ENCODE measurements at regions not wholly inside any gene's neighbourhood (a gene's known extent, or its start where the extent isn't known, plus 50 kb on each side); places are given as distances from the start of the nearest gene placed in this dataset.
"Not testable (repeated sequence)": the region's sequence is repeated elsewhere in the genome, so short reads cannot be mapped to it uniquely, and the experiment has no call there.

DNA sequence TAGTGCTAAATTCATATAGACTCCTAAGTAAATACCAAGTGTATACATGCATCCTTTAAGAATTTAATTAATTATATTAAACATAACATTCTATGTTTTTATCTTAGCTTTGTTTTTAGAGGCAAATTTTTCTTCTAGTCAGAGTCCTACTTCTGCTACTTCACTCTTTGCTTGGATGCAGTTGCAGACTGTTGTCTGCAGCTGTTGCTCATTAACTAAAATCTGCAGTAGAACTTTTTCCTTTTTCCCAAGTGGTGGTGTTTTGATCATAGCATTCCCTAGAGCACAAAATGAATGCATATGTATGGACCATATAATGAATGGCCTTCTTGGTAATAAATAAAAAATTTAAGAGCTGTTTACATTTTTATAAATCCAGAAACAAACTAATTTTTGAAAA, 198.3 kb downstream of the CASP12 start:
- no peak for DNase-seq

DNA sequence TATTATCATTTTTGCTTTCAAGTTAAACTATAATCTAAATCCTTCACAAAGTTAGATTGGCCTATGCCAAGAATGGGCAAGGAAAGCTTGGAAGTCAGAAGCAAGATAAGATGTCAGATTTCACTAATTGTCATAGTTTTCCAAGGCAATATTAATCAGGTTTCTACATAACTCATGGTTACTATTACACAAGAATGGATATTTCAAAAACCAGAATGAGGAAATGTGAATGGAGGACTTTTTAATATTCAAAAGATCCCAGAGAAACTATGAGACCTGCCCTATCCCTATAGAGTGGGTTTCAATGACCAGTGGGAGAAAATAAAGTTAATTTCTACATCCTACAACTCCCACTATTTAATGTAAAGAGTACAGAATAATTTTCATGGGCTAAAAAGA, 203.2 kb downstream of the CASP12 start:
- DNase-seq = peak; percentile 38 to 78

DNA sequence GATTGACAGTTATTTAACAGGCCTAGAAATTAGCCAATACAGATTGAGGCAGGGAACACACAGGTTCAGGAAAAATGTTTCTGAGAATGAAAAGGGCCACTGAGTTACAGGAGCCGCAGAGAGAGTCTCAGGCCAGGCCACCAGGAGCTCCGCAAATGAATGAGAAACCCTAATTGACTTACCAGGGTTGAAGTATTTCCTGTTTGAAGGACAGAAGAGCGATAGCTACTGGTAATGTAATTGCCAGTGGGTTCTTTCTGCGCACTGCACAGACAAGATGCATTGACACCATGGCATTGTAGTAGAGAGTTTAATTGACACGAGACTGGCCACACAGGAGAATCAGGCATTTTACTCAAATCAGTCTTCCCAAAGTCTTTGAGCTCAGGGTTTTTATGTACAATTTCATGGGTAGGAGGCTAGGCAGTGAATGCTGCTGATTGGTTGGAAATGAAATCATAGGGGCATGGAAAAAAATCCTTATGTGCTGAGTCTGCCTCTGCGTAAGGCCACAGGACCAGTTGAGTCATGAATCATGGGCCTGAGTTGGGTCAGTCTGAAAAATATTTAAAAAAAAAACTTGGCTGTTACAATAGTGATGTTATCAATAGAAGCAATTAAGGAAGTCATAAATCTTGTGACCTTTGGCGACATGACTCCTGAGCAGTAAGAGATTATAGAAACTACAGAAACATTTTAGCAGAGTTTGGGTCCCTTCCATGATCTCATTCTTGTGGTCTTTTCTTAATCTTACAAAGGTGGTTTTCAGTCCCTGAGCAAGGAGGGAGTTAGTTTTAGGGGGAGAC, 203.8 kb downstream of the CASP12 start:
- peak; percentile 59 to 77 for DNase-seq

DNA sequence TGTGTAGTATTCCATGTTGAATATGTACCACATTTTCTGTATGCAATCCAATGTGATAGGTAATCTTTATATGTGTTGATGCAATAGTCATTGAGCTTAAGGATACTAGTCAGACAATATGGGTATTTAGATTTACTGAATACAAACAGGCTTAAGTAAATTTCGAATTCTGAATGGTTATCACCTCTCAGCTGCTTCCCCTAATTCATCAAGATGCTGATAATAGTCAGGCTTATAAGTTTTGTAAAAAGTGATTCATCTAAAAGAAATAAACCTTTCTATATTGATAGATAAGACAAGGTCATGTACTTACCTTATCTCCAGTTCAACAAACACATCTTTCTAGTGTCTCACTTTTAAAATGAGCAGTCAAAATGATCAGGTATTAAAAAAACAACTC, 205.5 kb downstream of the CASP12 start:
- no peak for DNase-seq

DNA sequence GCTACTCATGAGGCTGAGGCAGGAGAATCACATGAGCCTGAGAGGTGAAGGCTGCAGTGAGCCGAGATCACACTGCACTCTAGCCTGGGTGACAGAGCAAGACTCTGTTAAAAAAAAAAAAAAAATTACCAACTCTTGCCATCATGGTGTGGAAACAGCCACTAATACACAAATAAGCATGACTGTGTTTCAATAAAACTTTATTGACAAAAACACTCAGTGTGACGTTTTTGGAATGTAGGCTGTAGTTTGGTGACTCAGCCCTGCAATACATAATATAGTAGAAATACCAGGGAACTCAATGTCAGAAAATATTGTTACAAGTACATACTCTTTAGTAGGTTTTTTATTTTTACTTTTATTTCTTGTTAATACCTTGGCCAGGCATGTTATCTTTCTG, 207.1 kb downstream of the CASP12 start:
- no peak for DNase-seq

DNA sequence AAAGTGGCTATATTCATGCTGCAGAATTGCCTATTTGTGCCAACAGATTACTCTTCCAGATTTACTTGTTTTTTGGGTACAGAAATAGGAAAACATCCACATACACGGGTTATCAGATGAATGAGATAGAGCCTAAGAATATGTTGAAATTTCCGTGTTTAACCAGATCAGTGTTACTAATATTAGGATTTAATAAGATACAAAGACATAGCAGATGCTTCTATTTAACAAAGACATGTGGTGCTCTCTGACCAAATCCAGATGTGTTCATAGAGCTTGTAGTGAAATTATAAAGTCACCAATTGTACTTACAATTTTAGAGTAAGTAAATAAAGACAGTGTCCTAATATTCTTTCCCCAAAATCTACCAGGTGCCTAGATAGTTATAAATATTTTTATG, 208.0 kb downstream of the CASP12 start:
- no peak for DNase-seq

DNA sequence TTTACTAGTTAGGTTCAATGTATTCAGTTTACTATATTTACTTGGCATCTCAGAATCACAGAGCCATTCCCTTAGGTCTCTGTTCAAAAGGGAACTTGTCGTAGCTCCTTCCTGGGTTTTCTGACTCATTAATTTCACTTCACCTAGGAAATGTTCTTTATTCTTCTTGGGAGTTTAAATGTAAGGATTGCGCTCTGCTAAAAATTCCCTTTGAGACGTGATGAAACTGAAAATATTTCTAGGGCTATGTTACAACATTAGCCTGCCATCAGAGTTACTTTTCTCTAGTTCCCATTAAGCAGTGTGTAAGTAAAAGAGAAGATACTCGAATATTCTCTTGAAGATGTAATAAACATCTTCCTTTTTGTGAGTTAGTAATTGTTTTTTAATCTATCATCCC, 209.5 kb downstream of the CASP12 start:
- DNase-seq = peak; percentile 87 to 89

DNA sequence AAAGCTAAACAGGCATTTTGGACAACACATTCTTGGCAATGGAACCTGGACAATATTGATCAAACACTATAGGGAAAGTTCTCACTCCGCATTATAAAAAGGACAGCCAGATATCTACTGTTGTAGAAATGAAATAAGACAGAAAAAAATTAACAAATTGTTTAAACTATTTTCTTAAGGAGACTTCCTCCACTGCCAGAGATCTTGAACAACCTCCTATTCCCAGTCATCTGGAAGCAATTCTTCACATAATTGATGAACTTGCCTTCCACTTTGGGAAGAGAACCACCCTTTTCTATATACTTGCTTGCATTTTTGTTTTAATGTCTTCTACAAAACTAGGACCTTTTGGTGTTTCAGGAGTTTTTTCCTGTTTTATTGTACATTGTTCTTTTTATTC, 216.1 kb downstream of the CASP12 start:
- no peak for DNase-seq

DNA sequence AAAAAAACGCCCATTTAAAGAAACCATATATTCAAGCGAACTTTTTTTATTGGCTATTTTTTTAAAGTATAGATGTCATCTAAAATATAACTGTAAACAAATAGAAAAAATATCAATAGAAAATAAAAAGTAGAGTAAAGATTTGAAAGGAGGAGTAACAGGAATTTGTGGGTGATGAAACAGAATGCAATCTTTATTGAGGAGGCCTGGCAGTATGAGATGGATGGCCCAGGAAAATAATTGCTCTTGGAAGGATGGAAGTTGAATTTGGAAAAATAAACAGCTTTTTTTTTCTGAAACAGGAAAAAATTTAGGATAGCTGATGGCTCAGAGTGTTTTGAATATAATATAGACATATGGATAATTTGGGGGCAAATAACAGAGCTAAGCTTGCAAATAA, 219.0 kb downstream of the CASP12 start:
- DNase-seq = no peak

DNA sequence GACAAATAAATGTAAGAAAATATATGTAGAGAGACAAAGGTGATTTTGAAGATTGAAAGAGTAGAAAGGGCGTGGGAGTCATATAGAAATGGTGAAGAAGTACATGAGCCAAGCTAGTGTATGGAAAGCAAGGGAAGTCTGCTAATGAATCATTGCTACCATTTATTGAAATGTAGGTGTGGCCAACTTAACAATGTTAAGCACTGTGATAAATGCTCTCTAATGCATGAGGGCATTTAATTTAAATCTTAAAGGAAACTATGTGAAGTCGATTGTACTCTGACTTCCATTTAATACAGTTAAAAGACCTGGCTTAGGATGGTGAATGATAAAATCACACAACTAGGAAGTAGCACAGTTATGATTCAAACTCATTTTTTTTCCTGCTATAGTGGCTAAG, 219.9 kb downstream of the CASP12 start:
- no peak for DNase-seq

DNA sequence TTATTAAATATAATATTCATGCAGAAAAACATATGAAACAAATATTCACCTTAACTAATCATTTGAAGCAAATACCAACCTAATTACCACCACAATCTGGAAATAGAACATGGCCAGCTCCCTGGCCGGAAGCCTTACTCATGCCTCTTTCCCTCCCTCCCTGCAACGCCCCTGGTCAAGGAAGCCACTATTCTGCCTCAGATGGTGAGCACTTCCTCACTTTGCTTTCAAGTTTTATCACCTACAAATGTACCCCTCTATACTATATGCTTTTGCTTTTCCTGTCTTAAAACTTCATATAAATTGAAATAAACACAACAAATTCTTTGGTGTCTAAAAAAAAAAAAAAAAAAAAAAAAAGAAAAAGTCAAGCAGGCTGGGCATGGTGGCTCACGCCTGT, 221.2 kb downstream of the CASP12 start:
- DNase-seq = not testable (repeated sequence)

DNA sequence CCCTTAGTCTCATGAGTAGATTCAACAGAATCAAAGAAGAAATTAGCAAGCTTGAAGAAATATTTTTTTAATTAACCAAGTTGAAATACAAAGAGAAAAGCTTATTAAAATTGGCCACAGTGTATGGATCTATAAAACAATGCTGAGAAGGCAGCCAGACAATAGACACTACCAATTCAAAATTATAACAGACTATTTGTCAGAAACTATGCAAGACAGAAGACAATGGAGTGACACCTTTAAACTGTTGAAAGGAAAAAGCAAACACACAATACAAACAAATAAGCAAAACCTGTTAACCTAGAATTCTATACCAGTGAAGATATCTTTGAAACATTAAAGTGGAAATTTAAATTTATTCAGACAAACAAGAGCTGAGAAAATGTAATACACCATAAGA, 225.4 kb downstream of the CASP12 start:
- no peak for DNase-seq

DNA sequence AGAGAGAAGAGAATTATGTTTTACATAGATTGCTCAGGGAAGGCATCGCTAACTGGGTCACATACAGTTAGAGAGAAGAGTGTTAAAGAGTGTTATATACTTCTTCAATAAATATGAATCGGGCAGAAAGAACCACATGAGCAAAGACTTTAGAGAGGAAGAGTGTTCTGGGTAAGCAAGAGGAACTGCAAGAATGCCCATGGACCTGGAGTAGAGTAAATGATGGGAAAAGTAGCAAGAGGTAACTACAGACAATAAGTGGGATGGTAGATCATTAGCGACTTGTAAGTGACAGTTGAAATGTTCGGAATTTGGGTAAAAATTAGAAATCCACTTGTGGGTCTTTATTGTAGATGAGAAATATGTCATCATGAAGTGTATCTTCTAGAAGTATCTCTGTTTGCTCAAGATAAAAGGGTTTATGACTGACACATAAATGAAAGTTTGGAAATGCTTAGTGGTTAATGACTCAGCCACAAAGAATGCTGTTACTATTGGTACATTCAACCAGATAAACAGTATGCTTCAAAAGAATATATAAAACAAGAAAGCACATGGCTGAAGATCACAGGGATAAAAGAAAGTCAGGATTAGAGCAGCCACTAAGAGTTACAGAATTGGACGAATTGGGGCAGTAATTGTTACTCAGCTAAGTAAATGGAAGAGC, 229.3 kb downstream of the CASP12 start:
- peak; percentile 27 to 45 for DNase-seq

DNA sequence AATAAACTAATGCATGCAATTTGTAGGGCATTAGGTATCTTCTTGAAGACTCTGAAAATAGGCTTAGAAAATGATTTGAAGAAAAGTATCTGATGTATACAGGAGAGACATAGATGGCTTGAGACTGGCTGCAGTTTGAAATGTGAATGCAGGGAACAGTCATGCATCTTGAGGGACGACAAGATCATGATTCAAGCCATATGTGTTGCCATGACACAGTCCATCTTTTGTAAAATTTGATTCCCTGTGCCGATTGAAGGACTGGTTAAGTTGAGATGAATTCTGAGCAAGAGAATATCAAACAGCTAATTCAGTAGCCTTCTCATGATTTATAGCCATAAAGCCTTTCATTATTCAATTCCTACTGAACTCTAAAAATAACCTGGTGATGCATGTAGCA, 231.6 kb downstream of the CASP12 start:
- DNase-seq = no peak

DNA sequence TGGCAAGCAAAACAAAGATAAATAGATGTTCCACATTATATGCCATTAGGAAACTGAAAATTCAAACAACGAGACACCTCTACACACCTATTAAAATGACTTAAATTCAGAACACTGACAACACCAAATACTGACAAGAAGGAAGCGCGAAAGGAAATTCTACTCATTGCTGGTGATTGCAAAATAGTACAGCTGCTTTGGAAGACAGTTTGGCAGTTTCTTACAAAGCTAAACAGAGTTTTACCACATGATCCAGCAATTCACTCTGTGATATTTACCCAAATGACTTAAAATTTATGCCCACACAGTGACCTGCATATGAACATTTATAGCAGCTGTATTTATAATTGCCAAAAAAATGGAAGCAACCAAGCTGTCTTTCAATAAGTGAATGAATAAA, 232.6 kb downstream of the CASP12 start:
- DNase-seq = peak; percentile 5 to 45

DNA sequence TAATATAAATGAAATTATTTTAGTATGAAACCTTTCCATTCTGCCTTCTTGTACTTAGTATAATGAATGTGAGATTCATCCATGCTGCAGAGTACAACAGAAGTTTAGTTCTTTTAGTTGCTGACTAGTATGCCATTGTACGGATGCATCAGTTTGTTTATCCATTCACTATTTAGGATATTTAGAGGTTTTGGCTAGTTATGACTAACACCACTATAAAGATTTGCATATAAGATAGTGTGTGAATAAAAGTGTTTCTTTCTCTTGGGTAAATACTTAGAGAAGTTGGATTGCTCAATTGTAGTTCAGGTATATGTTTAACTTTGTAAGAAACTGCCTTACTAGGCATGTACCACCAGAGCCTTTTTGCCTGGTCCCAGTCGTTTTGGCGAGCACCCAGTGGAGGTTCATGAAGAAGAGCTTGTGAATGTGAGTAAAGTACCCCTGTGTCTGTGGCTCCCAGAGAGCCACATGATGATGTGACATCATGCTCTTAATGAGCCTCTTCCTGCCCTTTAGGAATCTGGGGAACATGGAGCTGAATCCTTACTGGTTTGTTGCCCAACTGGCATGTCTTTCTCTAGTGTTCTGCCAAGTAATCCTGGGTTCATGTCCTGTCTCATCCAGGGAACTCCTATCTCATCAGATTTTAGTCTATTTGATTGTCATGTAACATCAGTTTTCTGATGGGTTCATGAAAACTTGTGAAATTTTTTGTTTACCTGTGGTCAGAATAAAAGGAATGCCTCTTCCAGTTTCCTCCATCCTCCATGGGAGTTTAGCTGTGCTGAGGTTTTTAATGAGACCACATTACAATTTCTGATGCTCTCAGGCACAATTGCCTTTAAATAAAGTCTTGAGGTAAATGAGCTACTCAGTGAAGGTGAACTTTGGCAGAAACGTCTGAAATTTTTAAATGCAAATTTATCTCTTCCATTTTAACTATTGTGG, 234.8 kb downstream of the CASP12 start:
- no peak for DNase-seq

DNA sequence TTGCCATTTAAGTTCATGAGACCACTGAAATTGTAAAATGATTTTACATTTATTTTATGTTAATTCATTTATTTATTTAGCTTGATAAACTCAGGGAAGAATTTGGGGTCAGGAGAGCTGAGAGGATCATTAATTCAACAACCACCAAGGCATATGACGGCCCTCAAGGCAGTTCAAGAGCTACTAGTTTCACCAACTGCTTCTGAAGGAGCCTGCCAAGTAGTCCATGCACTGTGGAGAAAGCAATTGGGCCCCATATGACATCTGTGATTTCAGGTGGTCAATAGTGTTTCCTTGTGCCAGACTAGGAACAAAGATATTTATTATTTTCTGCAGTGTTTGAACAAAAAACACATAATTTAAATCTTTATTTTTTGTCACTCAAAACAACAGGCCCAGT, 236.4 kb downstream of the CASP12 start:
- no peak for DNase-seq

DNA sequence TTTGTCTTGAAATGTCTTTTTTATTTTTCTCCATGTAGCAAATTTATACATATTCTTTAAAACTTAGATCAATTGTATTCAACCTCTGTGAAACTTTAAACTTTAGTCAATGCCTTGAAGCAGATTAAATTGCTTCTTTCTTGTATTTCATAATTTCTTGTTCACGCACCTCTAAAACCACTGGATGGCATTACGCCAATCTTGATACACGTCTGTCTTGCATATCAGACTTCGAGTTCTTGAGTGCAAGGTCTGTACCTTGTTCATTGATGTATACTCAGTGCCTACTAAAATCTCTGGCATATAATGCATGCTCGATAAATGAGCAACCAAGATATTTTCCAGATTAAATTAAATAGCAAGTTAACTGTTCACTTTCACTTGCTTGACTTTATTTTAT, 236.8 kb downstream of the CASP12 start:
- no peak for DNase-seq

DNA sequence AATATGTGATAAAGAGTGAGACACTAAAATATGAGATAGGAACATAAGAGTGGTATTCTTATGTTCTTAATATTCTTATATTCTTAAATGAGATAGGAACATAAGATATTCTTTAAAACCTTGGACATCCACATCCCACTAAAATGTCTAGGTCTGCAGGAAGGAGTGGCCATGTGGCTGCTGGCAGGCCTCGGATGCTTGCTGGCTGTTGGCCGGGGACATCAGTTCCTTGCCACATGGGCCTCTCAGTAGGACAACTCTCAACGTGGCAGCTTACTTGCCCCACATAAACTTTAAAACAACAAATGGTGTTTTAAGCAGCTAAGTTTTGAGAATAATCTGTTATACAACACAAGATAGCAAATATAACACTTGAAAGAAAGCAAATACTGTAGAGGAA, 240.1 kb downstream of the CASP12 start:
- DNase-seq = no peak

DNA sequence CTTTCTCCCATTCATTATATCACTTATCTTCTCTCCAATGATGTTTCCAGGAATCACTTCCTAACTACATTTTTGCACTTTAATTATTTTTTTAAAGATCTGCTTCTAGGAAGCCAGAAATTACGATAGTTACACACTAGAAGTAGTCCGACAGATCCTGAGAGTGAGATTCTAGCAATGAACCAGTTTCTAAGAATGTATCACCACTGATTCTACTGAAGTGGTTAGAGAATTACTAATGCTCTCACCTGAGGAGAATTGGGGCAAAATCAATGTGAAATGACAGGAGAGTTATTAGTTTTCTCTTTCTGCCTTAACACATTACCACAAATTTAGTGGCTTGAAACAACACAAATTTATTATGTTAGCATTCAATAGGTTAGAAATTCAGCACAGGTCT, 241.2 kb downstream of the CASP12 start:
- no peak for DNase-seq

DNA sequence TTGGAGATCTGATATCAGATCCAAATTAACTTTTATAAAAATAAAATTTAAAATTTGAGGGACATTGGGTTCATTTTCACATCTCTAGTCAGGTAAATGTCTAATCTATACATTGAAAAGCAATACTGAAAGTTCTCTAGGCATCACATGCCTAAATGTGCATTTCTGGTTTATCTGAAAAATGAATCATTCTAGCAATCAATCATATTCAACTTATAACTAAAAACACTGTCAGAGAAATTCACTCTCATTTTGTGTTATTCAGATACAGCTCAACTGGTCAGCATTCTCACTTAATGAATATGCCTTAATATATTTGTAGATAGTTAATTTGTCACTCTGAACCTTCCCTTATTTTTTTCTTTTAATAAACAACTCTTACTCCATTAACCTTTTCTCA, 243.2 kb downstream of the CASP12 start:
- DNase-seq = no peak

DNA sequence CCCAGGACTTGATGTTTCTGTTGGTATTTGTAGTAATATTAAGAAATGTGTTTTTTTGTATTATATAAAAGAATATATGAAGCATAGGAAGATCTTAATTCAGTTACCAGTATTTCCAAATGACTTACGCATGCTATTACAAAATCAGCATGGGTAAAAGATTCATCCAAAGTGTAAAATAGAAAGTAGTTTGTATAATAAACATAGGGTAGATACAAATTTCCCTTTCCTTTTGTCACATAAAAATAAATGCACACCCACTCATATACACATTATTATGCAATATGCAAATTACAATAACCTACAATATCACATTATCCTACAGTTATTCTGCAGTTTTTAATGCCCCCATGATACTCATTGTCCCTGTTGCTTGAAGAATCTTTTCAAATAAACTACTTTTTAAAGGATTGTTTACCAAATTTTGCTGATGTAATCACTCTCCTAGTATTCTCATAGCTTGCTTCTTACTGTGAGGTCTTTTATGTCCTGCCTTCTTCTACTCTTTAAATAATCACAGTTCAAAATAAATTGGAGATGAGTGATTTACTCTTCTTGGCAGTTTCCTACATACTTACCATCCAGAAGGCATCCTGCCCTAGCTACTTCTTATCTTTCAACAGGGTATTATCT, 244.0 kb downstream of the CASP12 start:
- peak; percentile 34 to 59 for DNase-seq

DNA sequence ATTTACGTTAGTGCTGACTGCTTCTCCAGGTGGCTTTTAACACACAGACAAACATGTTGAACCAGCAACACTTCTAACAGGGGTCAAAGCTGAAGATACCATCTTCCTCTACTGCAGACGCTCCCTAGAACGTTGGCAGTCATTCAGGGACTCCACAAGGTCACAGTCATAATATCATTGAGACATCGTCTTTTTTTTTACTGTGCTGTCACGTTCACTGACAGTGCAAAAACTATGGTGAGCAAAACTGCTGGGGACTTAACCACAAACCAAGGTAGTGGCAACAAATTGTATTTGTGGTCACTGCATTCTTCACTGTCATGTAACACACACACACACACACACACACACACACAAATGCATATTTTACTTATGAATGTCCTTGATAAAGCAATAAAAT, 244.9 kb downstream of the CASP12 start:
- DNase-seq = peak; percentile 5 to 14

Data from inflammatory macrophage treated with lipopolysaccharide for 1 hour (primary cell).